HG02943 (cell line): ENCODE measurements at regions not wholly inside any gene's neighbourhood (a gene's known extent, or its start where the extent isn't known, plus 50 kb on each side); places are given as distances from the start of the nearest gene placed in this dataset.
"Not testable (repeated sequence)": the region's sequence is repeated elsewhere in the genome, so short reads cannot be mapped to it uniquely, and the experiment has no call there.

Source experiments
- ATAC-seq: cut with Tn5 transposase; IDR thresholded peaks from one replicate; pipeline ENCODE4 v1.9.1; 2021; ENCODE audit warnings: mild to moderate bottlenecking, low read depth, moderate library complexity; ENCODE audit not compliant: unreplicated experiment

DNA sequence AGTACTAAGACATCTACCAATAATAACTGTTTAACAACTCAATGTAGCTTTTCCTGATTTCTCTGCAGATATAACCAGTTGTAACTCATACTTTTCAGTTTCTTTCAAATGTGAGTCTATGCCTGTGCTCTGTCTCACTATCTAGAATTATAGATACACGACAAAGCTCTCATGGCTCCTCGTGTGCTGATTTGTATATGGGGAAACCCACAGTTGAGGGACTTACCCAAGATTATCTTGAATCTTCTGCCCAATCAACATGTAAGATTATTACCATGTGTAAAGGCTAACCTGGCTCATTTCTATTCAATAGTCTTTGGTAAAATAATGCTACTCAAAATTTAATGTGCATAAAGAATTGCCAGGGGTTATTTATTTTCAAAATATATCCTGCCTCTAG is 554.4 kb downstream of the FBXO15 start:
- no peak for ATAC-seq

GRCh38 chr18:73590950-73591349 is 556.7 kb downstream of the FBXO15 start:
- ATAC-seq: no peak

DNA sequence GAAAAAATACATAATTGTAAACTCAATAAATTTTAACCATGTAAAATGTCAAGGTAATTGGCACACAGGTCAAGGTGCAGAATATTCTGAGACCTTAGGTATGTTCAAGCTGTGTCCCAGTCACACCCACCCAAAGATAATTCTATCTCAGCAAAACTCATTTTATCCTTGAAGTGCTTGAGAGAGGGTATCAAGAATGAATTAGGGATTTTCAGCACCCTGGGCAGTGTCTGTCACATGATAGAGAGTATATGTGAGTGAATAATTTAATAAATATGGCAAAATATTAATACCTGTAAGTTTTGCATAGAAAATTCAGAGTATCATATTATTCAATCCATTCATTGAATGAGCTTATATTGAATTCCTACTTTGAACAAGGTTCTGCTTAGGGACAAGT is 567.9 kb downstream of the FBXO15 start:
- ATAC-seq: no peak

DNA sequence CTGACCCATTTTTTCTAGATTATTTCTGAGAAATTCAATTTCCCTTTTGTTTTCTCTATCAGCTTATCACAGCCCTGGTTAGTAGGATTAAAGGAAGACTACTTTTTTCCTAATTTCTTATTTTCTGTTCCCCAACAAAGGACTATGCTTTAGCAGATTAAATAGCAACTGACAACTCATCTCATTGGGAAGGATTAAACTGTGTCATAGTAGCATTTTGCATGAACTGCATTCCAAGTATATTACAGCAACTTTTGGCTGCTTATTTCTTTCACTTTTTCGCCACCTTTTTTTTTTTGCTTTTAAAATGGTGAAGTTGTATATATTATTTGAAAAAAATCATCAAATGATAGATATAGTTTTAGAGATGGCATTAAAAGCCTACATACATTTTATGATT is 570.3 kb downstream of the FBXO15 start:
- ATAC-seq: no peak

DNA sequence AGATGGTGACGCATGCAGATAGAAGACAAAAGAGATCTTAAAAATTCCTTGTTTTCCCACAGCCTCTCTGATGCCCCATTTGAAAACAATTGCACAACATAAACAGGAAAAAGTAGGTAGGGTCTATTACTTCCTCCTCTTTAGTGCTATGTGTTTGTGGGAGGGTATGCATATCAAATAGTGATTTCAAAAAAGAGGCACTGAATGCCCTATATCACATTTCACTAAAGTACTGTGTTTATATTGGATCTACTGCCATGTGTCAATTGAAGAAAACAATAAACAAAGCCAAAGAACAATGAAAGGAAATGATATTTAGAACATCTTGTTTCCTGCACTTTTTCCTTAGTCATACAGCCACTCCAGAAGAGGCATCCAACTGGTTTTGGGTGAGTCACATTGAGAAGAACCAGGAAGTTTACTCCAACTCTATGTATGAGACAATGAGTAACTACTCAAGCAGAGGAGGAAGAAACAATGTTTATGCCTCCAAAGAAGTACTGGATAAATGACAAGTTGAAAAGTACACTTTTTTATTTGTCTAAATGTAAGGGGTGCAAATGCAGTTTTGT is 583.6 kb downstream of the FBXO15 start:
- ATAC-seq: no peak

- ATAC-seq: no peak
These were observed 584.3 kb downstream of the FBXO15 start for GRCh38 chr18:73563345-73563744.

GRCh38 chr18:73556904-73557303 is 590.7 kb downstream of the FBXO15 start:
- ATAC-seq: no peak

DNA sequence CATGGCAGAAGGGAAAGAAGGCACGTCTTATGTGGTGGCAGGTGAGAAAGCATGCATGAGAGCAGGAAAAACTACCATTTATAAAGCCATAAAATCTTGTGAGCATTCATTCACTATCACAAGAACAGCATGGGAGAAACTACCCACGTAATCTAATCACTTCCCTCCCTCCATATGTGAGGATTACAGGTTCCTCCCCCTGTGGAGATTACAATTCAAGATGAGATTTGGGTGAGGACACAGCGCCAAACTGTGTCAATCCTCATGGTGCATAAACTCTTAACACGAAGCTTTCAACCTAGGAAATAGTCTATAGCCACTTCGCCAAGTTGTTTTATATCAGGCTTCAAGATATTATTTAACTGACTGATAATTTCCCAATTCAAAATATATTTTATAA is 595.5 kb downstream of the FBXO15 start:
- no peak for ATAC-seq

GRCh38 chr18:73551211-73551610 is 596.4 kb downstream of the FBXO15 start:
- ATAC-seq: no peak

GRCh38 chr18:73549236-73549635 is 598.4 kb downstream of the FBXO15 start:
- ATAC-seq: no peak

- ATAC-seq: no peak
These were observed 602.2 kb downstream of the FBXO15 start for GRCh38 chr18:73545472-73545871.

DNA sequence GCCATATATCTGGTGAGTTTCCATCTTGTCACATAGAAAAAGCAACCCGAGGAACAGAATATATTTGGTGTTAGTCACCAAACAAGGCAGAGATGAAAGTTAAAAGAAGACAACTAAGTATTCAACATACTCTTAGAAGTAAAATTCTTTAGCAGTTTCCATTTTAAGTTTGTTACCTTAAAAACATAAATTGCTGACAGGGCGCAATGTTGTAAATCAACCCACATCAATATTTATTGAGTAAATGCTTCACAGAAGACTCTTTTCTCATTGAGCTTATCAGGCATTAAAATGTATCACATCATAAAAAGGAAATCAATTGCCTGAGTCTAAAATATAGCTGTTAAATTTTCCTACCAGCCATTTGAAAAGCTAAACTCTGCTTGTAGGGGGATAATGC is 603.0 kb downstream of the FBXO15 start:
- no peak for ATAC-seq

DNA sequence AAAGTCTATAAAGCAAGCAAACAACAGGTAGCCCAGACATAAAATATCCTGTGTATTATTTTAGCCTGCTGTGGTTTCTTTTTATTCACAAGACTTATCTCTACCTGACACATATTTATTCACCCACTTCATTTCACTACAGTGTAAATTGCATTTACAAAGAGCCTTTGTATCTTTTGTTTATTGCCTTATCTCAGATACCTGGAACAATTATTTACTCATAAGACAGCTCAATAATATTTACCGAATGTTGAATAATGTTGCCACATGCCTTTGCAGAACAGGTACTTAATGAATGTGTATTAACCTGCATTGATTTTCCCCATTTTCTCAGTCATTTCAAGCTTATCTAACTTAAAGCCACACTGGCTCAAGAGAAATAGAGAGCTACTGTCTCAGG is 603.6 kb downstream of the FBXO15 start:
- ATAC-seq: no peak

DNA sequence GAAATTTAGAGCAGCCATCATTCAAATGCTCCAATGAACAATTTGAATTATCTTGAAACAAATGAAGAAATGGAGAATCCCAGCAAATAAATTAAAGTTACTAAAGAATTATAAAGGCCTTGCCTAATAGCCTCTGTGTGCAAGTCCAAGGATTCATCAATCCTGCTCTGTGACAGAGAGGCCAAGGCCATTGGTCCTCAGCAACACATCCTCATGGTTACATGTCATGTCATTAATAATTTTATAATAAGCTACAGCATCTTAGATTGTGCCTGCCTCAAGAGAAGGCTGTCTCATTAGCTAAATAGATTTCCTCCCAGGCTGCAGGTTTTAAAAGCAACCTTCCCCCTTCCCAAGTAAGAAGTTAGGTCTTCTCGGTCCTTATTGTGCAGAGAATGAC is 611.6 kb downstream of the FBXO15 start:
- ATAC-seq: no peak

DNA sequence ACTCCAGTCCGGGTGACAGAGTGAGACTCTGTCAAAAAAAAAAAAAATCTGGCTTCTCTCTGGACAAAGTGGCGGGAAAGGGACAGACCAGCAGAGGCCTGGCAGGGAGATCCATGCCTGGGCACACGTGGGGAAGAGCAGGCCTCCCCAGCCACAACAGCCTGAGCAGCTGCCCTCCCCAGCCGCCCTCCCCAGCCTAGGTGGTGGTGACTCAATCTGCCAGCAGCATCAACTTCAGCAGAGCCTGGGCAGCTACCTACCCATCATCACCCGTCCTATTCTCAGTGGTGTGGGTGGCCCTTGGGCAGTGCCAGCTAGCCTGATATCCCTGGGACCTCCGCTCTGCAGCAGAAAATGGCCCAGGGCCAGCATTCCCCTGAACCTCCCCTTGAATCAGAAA is 612.4 kb downstream of the FBXO15 start:
- no peak for ATAC-seq

DNA sequence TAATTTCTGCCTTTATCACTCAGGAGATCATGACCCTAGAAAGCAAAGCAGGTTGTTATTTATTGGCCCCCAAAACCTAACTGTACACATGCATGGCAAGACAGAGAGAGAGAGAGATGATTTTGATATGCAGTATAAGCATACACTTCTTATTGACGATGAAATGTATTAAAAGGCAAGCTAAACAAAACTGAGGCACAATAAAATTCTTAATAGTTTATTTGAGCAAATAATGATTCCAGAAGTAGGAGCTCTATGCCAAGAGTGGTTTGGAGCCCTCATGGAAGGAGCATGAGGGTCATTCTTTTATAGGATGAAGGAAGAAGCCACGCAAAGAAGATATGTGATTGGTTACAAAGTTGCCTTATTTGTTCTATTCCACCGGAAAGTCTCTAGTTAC is 616.0 kb downstream of the FBXO15 start:
- ATAC-seq: no peak

- no peak for ATAC-seq
These were observed 619.6 kb downstream of the FBXO15 start for GRCh38 chr18:73528066-73528465.

DNA sequence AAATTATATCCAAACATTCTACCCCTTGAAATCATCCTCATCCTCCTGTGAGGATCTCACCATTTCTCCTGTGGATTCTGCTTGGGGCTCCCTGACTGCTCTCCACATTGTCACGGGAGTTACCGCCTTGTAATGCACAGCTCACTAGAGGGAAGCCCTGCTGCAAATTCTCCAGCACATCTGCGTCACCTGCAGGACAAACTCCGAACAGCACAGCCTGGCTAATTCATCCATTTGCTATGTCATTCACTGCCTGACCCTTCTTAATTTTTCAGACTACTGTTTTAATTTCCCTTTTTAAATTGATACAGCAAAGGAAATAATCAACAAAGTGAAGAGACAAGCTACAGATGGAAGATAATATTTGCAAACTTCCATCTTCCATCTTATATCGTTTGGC is 627.4 kb downstream of the FBXO15 start:
- no peak for ATAC-seq

GRCh38 chr18:73516056-73516455 is 631.6 kb downstream of the FBXO15 start:
- ATAC-seq: not testable (repeated sequence)

- no peak for ATAC-seq
These were observed 633.2 kb downstream of the FBXO15 start for GRCh38 chr18:73514449-73514848.

DNA sequence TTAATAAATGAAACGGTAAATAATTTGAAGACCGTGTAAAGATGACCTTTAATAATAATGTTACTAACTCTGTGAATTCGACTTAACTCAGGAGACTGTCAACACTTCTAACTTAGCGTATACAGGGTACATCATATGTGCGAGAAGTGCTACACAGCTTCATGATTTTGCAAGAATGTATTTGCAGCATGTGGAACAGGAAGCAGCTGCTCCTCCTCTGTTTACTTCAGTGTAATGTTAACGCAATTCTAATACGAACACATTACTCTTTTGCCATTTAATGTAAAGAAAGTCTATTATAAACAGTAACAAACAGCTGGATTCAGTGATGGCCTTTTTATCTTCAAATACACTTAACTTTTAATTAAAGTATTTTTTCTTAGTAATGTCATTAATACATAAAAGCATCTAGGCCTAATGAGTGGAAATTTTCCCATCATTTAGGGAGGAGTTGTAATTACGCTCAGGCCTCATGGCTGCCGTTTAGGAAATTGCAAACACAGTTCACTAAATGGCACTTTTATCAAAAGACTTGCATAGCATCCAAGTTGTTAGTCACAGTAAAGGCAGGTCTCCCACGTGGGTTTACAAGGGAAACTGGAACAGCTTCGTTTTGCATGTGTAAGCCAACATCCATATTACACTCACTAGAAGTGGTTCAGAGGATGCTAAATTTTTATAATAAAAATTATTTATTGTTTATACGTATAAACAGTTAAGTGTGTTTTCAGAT is 635.7 kb downstream of the FBXO15 start:
- ATAC-seq: no peak

DNA sequence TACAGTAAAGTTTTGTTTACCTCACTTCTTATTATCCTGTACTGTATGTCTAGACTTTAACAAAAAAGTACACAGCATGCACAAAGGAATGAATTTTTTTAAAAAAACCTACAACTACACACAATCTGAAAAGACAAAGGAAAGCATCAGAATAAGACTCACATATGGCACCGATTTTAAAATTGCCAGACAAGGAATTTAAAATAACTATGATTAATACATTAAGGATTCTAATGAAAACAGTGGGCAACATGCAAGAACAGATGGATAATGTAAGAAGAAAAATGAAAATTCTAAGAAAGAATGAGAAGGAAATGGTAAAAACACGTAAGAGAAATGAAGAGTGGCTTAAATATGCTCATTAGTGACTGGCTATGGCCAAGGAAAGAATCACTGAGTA is 638.2 kb downstream of the FBXO15 start:
- no peak for ATAC-seq

- ATAC-seq: no peak
These were observed 635.5 kb upstream of the NETO1 start for GRCh38 chr18:73503326-73503725.
